ENCODE measurements at regions not wholly inside any gene's neighbourhood (a gene's known extent, or its start where the extent isn't known, plus 50 kb on each side); places are given as distances from the start of the nearest gene placed in this dataset.
A peak's percentile ranks its signal among the peaks of the same experiment; 100 is the strongest.

DNA sequence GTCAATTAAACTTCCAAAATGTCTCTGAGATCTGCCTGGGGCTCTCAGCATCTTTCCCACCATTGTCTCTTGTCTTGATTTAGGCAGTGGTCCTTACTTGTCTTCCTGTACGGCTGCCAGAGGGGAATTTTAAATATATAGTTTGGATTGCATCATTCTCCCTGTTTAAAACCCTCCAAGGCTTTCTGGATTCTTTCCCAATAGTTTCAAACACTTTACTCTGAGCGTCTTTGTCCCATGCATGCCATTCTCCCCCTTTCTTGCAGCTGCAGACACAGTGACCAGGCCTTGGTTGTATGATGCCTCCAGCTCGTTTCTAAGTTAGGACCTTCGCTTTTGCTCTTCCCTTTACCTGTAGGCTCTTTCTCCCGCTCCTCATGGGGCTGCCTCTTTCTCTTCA lies 323.3 kb upstream of the CTNNB1 start:
- H3K4me3 ChIP-seq, result no peak overlapping the region
- 74 to 88% (median 84%) methylated on average over 5 of the region's 5 CpGs for WGBS, 5 donors
- intact Hi-C loops (cut with DNase I; ENCODE audit: low total_unique reads), result no loop called here
- TF ChIP-seq POLR2AphosphoS5 (IDR thresholded peaks at IDR 0.05), result no peak
- no peak for TF ChIP-seq EP300 (IDR thresholded peaks at IDR 0.05)
- TF ChIP-seq, protein P1, sequence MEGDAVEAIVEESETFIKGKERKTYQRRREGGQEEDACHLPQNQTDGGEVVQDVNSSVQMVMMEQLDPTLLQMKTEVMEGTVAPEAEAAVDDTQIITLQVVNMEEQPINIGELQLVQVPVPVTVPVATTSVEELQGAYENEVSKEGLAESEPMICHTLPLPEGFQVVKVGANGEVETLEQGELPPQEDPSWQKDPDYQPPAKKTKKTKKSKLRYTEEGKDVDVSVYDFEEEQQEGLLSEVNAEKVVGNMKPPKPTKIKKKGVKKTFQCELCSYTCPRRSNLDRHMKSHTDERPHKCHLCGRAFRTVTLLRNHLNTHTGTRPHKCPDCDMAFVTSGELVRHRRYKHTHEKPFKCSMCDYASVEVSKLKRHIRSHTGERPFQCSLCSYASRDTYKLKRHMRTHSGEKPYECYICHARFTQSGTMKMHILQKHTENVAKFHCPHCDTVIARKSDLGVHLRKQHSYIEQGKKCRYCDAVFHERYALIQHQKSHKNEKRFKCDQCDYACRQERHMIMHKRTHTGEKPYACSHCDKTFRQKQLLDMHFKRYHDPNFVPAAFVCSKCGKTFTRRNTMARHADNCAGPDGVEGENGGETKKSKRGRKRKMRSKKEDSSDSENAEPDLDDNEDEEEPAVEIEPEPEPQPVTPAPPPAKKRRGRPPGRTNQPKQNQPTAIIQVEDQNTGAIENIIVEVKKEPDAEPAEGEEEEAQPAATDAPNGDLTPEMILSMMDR (IDR thresholded peaks at IDR 0.05), result no peak
- TF ChIP-seq POLR2A (IDR thresholded peaks at IDR 0.05), result no peak
- no peaks in the 10 kb centered on the region for H3K27me3 ChIP-seq
- peak in 1 of 2 donors; percentile 24 for DNase-seq
- H3K4me1 ChIP-seq, result peaks cover 21 to 40% (median 31%) of the 10 kb centered on the region in 4 donors
- H3K27ac ChIP-seq, result no peak overlapping the region
- H3K9me3 ChIP-seq, result no peaks in the 10 kb centered on the region
- H3K36me3 ChIP-seq, result no peaks in the 10 kb centered on the region

DNA sequence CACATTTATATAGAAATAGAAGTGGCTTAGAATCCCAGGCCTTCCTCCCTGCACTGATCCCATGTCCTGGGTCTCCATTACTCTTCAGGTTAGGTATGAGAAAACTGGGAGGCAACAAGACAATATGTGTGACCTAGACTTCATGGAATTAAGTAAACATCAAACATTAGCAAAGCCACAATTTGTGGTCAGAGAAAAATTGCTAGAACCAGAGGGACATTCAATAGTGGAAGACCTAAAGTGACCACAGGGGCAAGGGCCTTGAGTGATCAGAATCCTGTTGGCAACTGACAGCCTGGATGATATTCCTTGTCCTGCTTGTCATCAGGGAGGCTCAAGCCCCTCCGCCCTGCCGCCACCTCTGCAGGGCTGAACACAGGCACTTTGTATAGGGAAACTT lies 322.8 kb upstream of the CTNNB1 start:
- no peak for DNase-seq
- 89 to 97% (median 96%) methylated on average over 2 of the region's 2 CpGs for WGBS, 5 donors
- no peak for TF ChIP-seq EP300 (IDR thresholded peaks at IDR 0.05)
- no peak for TF ChIP-seq POLR2A (IDR thresholded peaks at IDR 0.05)
- no peak for TF ChIP-seq POLR2AphosphoS5 (IDR thresholded peaks at IDR 0.05)
- TF ChIP-seq, protein P1 (IDR thresholded peaks at IDR 0.05), result no peak
- H3K9me3 ChIP-seq, result no peaks in the 10 kb centered on the region
- H3K4me1 ChIP-seq, result peaks cover 21 to 40% (median 31%) of the 10 kb centered on the region in 4 donors
- no peak overlapping the region for H3K4me3 ChIP-seq
- H3K36me3 ChIP-seq, result no peaks in the 10 kb centered on the region
- H3K27me3 ChIP-seq, result no peaks in the 10 kb centered on the region
- peak overlapping the region in 3 of 5 donors; percentile 69 to 87 (median 81) for H3K27ac ChIP-seq
- intact Hi-C loops (cut with DNase I; ENCODE audit: low total_unique reads), result no loop called here

DNA sequence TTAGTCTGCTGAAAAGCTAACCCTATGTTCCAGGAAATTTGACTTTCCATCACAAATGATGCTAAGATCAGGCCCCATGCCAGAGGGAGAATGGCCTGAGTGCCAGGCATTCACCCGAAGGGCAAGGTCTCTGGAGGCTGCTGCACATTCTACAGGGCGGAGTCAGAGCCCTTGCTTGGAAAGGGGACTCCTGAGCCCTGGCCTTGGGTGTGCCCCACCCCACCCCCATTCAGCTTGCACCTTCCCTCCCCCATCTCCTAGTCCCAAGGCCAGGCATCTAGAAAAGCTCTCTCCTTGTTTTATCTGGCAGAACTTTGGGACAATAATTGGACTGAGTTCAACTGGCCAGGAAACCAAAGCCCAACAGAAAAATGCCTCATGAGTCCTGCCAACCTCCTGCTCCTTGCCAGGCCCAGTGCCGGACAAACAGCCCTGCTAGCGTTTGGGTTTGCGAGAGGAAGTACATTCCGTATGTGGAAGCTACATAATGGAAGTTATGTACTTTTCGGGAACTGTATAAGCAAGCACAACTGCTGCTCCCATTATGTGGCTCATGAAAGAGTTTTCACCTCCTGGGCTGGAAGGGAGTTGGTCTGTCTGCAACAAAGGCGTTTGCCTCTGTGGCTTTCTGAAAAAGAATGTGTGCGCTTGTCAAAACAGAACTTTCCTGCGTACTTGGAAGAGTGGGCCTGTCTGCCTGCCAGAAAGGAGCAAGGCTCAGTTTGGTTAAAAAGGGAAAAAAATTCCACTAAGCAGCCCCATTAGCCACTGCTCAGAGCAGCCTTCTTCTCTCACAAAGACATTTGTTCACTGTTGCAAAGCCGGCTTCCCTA lies 321.5 kb upstream of the CTNNB1 start:
- Histone ChIP-seq H3K27ac (peak overlapping the region; percentile 69 to 87 (median 81)), H3K4me1 (peaks cover 21 to 40% (median 31%) of the 10 kb centered on the region in 4 donors), H3K27me3 (no peaks in the 10 kb centered on the region), H3K36me3 (no peaks in the 10 kb centered on the region), H3K9me3 (no peaks in the 10 kb centered on the region), H3K4me3 (no peak overlapping the region)
- 10 to 39% (median 23%) methylated on average over 10 to 11 of the region's 11 CpGs for WGBS, 5 donors
- DNase-seq, result peak; percentile 75 to 81
- intact Hi-C loops (cut with DNase I; ENCODE audit: low total_unique reads), result no loop called here
- TF ChIP-seq POLR2AphosphoS5 (IDR thresholded peaks at IDR 0.05), result peak; percentile 43 to 67 (median 56)
- TF ChIP-seq EP300 (IDR thresholded peaks at IDR 0.05), result no peak

DNA sequence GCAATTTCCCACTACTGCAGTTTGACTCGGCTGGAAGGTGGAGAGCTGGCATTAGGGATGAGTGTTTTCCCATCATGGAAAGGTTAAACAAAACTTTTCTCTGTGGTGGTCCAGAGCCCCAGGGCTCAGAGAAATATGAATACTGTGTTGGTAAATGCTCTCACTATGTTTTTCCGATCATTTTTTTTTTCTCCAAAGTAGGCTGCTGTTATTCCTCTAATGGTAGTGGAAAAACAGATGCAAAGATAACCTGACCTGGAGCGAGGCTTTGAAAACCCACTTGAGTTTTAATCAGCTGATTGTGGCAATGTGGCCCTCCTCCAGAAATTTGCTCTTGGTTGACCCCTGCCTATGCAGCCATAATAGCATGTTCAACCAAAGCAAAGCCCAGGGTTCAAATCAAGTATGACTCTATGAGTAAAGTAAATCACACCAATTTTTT lies 320.8 kb upstream of the CTNNB1 start:
- Histone ChIP-seq H3K9me3 (no peaks in the 10 kb centered on the region), H3K27ac (peak overlapping the region; percentile 69 to 87 (median 81)), H3K27me3 (no peaks in the 10 kb centered on the region), H3K36me3 (no peaks in the 10 kb centered on the region), H3K4me3 (no peak overlapping the region), H3K4me1 (peaks cover 21 to 39% (median 29%) of the 10 kb centered on the region in 4 donors)
- intact Hi-C loops (cut with DNase I; ENCODE audit: low total_unique reads), result no loop called here
- 13 to 38% (median 18%) methylated on average over 3 of the region's 3 CpGs for WGBS, 5 donors
- DNase-seq, result no peak
- TF ChIP-seq POLR2A (IDR thresholded peaks at IDR 0.05), result no peak
- no peak for TF ChIP-seq POLR2AphosphoS5 (IDR thresholded peaks at IDR 0.05)
- TF ChIP-seq, protein P1 (IDR thresholded peaks at IDR 0.05), result no peak
- TF ChIP-seq EP300 (IDR thresholded peaks at IDR 0.05), result no peak

DNA sequence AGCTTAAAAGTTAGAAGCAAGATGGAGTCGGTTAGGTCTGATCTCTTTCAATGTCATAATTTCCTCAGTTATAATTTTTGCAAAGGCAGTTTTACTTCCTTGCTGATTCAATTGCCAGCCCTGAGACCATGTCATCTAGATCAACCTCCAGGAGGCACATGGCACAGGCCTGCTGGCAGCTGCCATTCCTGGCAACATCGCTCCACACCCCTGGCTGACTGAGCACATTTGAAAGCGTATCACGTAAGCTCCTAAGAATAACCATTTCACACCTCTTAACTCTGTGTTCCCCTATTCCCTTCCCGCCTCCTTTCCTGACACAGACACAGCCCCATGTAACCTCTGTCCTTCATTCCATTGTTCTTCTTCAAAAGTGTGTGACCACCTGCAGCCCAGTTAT lies 313.9 kb upstream of the CTNNB1 start:
- DNase-seq, result no peak
- TF ChIP-seq POLR2A (IDR thresholded peaks at IDR 0.05) (no peak), POLR2AphosphoS5 (IDR thresholded peaks at IDR 0.05) (no peak)
- peaks cover 0 to 7% (median 0%) of the 10 kb centered on the region in 4 donors for H3K4me1 ChIP-seq
- no peak overlapping the region for H3K27ac ChIP-seq
- H3K4me3 ChIP-seq, result no peak overlapping the region
- H3K36me3 ChIP-seq, result no peaks in the 10 kb centered on the region
- no peaks in the 10 kb centered on the region for H3K9me3 ChIP-seq
- intact Hi-C loops (cut with DNase I; ENCODE audit: low total_unique reads), result no loop called here
- H3K27me3 ChIP-seq, result no peaks in the 10 kb centered on the region
- 79 to 97% (median 93%) methylated on average over 5 of the region's 5 CpGs for WGBS, 5 donors
